ENCODE measurements at regions not wholly inside any gene's neighbourhood (a gene's known extent, or its start where the extent isn't known, plus 50 kb on each side); places are given as distances from the start of the nearest gene placed in this dataset.
A peak's percentile ranks its signal among the peaks of the same experiment; 100 is the strongest.

- H3K9me3 ChIP-seq (ENCODE audit: control insufficient read depth in 3 of 3, low read length in 3 of 3) = no peaks in the 10 kb centered on the region
- H3K4me1 ChIP-seq (ENCODE audit: control insufficient read depth in 3 of 3, insufficient read depth in 3 of 3, low read length in 3 of 3) = no peaks in the 10 kb centered on the region
- H3K27me3 ChIP-seq (ENCODE audit: control insufficient read depth in 3 of 3, insufficient read depth in 3 of 3, low read length in 3 of 3) = no peaks in the 10 kb centered on the region
- no peak overlapping the region for H3K9ac ChIP-seq (ENCODE audit: low read depth in 1 of 3, low read length in 3 of 3)
- H3K36me3 ChIP-seq (ENCODE audit: control insufficient read depth in 3 of 3, insufficient read depth in 3 of 3, low read length in 3 of 3) = no peaks in the 10 kb centered on the region
- no peak overlapping the region for H3K27ac ChIP-seq (ENCODE audit: low read depth, low read length)
- H3K4me3 ChIP-seq (ENCODE audit: low read length in 3 of 3) = no peak overlapping the region
Observed at GRCh38 chr11:95485115-95485900, 254.3 kb upstream of the SESN3 start.

GRCh38 chr11:95483339-95483738 lies 252.3 kb upstream of the SESN3 start:
- no peaks in the 10 kb centered on the region for H3K27me3 ChIP-seq (ENCODE audit: control insufficient read depth in 3 of 3, insufficient read depth in 3 of 3, low read length in 3 of 3)
- no peaks in the 10 kb centered on the region for H3K9me3 ChIP-seq (ENCODE audit: control insufficient read depth in 3 of 3, low read length in 3 of 3)
- no peak overlapping the region for H3K27ac ChIP-seq (ENCODE audit: low read depth, low read length)
- no peak overlapping the region for H3K4me3 ChIP-seq (ENCODE audit: low read length in 3 of 3)
- no peak overlapping the region for H3K9ac ChIP-seq (ENCODE audit: low read depth in 1 of 3, low read length in 3 of 3)
- H3K36me3 ChIP-seq (ENCODE audit: control insufficient read depth in 3 of 3, insufficient read depth in 3 of 3, low read length in 3 of 3) = no peaks in the 10 kb centered on the region
- H3K4me1 ChIP-seq (ENCODE audit: control insufficient read depth in 3 of 3, insufficient read depth in 3 of 3, low read length in 3 of 3) = no peaks in the 10 kb centered on the region

GRCh38 chr11:95478003-95478402 lies 247.0 kb upstream of the SESN3 start:
- Histone ChIP-seq H3K9me3 (ENCODE audit: control insufficient read depth in 3 of 3, low read length in 3 of 3) (no peaks in the 10 kb centered on the region), H3K36me3 (ENCODE audit: control insufficient read depth in 3 of 3, insufficient read depth in 3 of 3, low read length in 3 of 3) (no peaks in the 10 kb centered on the region), H3K27ac (ENCODE audit: low read depth, low read length) (no peak overlapping the region), H3K4me1 (ENCODE audit: control insufficient read depth in 3 of 3, insufficient read depth in 3 of 3, low read length in 3 of 3) (no peaks in the 10 kb centered on the region), H3K4me3 (ENCODE audit: low read length in 3 of 3) (no peak overlapping the region), H3K27me3 (ENCODE audit: control insufficient read depth in 3 of 3, insufficient read depth in 3 of 3, low read length in 3 of 3) (no peaks in the 10 kb centered on the region), H3K9ac (ENCODE audit: low read depth in 1 of 3, low read length in 3 of 3) (no peak overlapping the region)

GRCh38 chr11:95469258-95469657 lies 238.3 kb upstream of the SESN3 start:
- Histone ChIP-seq H3K9ac (ENCODE audit: low read depth in 1 of 3, low read length in 3 of 3) (no peak overlapping the region), H3K36me3 (ENCODE audit: control insufficient read depth in 3 of 3, insufficient read depth in 3 of 3, low read length in 3 of 3) (no peaks in the 10 kb centered on the region), H3K4me3 (ENCODE audit: low read length in 3 of 3) (no peak overlapping the region), H3K27ac (ENCODE audit: low read depth, low read length) (no peak overlapping the region), H3K4me1 (ENCODE audit: control insufficient read depth in 3 of 3, insufficient read depth in 3 of 3, low read length in 3 of 3) (no peaks in the 10 kb centered on the region), H3K27me3 (ENCODE audit: control insufficient read depth in 3 of 3, insufficient read depth in 3 of 3, low read length in 3 of 3) (no peaks in the 10 kb centered on the region), H3K9me3 (ENCODE audit: control insufficient read depth in 3 of 3, low read length in 3 of 3) (no peaks in the 10 kb centered on the region)

DNA sequence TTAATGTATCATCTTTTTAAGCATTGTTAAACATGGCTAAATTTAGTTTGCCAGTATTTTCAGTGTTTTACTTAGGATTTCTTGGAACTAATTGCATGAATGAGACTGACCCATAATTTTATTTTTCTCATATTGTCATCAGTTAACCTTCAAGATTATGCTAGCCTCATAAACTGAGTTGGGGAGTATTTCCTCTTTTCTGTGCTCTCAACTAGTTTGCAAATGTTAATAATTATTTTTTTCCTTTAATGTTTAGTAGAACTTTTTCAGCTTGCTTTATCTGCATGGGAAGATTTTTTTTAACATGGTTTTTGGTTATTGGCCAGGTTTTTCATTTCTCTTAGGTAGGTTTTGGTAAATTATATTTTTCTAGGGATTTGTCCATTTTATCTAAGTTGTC lies 235.4 kb upstream of the SESN3 start:
- Histone ChIP-seq H3K9me3 (ENCODE audit: control insufficient read depth in 3 of 3, low read length in 3 of 3) (no peaks in the 10 kb centered on the region), H3K4me3 (ENCODE audit: low read length in 3 of 3) (no peak overlapping the region), H3K36me3 (ENCODE audit: control insufficient read depth in 3 of 3, insufficient read depth in 3 of 3, low read length in 3 of 3) (no peaks in the 10 kb centered on the region), H3K27ac (ENCODE audit: low read depth, low read length) (no peak overlapping the region), H3K4me1 (ENCODE audit: control insufficient read depth in 3 of 3, insufficient read depth in 3 of 3, low read length in 3 of 3) (no peaks in the 10 kb centered on the region), H3K27me3 (ENCODE audit: control insufficient read depth in 3 of 3, insufficient read depth in 3 of 3, low read length in 3 of 3) (no peaks in the 10 kb centered on the region), H3K9ac (ENCODE audit: low read depth in 1 of 3, low read length in 3 of 3) (no peak overlapping the region)

DNA sequence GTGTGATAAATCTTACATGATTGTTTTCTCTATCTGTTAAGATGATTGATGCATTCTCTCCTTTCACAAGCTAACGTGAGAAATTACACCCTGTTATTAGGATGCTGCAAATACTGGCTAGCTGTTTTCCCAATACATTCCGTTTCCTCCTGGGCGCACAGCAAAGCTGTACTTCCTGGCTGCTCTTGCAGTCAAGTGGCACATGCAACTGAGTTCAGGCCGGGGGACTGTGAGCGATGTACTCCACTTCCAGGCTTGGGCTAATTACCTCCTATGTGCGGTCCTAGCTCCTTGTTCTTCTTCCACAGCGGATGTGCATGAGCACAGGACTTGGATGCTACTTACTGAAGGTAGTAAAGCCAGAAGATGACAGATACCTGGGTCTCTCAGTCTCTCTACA lies 234.9 kb upstream of the SESN3 start:
- Histone ChIP-seq H3K4me3 (ENCODE audit: low read length in 3 of 3) (no peak overlapping the region), H3K4me1 (ENCODE audit: control insufficient read depth in 3 of 3, insufficient read depth in 3 of 3, low read length in 3 of 3) (no peaks in the 10 kb centered on the region), H3K27me3 (ENCODE audit: control insufficient read depth in 3 of 3, insufficient read depth in 3 of 3, low read length in 3 of 3) (no peaks in the 10 kb centered on the region), H3K9ac (ENCODE audit: low read depth in 1 of 3, low read length in 3 of 3) (no peak overlapping the region), H3K36me3 (ENCODE audit: control insufficient read depth in 3 of 3, insufficient read depth in 3 of 3, low read length in 3 of 3) (no peaks in the 10 kb centered on the region), H3K27ac (ENCODE audit: low read depth, low read length) (no peak overlapping the region), H3K9me3 (ENCODE audit: control insufficient read depth in 3 of 3, low read length in 3 of 3) (no peaks in the 10 kb centered on the region)

DNA sequence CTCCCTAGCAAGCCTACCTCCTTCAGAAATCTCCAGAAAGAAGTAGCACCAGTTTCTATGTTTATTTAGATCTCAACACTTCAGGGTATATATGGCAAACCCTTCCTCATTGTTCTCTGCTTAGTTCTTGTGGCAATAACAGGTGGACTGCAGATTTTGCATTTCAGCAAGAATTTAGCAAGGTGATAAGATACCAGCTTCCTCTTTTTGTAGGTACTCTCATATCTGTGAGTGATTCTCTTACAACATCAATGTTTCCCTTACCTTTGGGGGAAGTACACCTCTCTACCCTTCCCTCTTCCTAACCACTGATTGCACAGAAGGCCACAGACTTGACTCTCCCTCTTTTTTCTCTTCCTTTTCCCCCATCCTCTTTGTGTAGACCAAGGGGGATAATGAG lies 230.9 kb upstream of the SESN3 start:
- Histone ChIP-seq H3K36me3 (ENCODE audit: control insufficient read depth in 3 of 3, insufficient read depth in 3 of 3, low read length in 3 of 3) (no peaks in the 10 kb centered on the region), H3K9me3 (ENCODE audit: control insufficient read depth in 3 of 3, low read length in 3 of 3) (no peaks in the 10 kb centered on the region), H3K4me1 (ENCODE audit: control insufficient read depth in 3 of 3, insufficient read depth in 3 of 3, low read length in 3 of 3) (peaks cover 0 to 7% (median 2%) of the 10 kb centered on the region in 3 donors), H3K9ac (ENCODE audit: low read depth in 1 of 3, low read length in 3 of 3) (no peak overlapping the region), H3K27me3 (ENCODE audit: control insufficient read depth in 3 of 3, insufficient read depth in 3 of 3, low read length in 3 of 3) (no peaks in the 10 kb centered on the region), H3K4me3 (ENCODE audit: low read length in 3 of 3) (no peak overlapping the region), H3K27ac (ENCODE audit: low read depth, low read length) (no peak overlapping the region)

DNA sequence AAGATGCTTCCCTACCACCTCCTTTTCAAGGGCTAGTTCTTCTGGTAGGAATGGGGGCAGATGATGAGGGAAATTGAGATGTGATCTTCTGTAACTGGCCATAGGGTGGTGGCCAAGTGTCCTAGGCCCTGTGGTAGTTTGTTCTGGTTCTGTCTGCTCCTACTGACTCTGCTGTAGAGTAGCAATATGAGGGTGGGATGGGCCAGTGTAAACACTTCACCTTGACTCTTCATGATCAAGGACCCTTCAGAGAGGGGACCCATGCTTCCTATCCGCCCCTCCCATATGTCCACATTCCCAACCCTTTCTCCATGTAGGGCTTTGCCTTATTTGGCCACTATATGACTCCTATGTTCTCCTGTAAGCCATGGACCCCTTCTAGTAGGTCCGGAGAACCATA lies 230.3 kb upstream of the SESN3 start:
- H3K9ac ChIP-seq (ENCODE audit: low read depth in 1 of 3, low read length in 3 of 3) = no peak overlapping the region
- H3K36me3 ChIP-seq (ENCODE audit: control insufficient read depth in 3 of 3, insufficient read depth in 3 of 3, low read length in 3 of 3) = no peaks in the 10 kb centered on the region
- H3K27me3 ChIP-seq (ENCODE audit: control insufficient read depth in 3 of 3, insufficient read depth in 3 of 3, low read length in 3 of 3) = no peaks in the 10 kb centered on the region
- H3K9me3 ChIP-seq (ENCODE audit: control insufficient read depth in 3 of 3, low read length in 3 of 3) = no peaks in the 10 kb centered on the region
- H3K4me3 ChIP-seq (ENCODE audit: low read length in 3 of 3) = no peak overlapping the region
- no peak overlapping the region for H3K27ac ChIP-seq (ENCODE audit: low read depth, low read length)
- peaks cover 0 to 7% (median 2%) of the 10 kb centered on the region in 3 donors for H3K4me1 ChIP-seq (ENCODE audit: control insufficient read depth in 3 of 3, insufficient read depth in 3 of 3, low read length in 3 of 3)

- Histone ChIP-seq H3K9ac (ENCODE audit: low read depth in 1 of 3, low read length in 3 of 3) (no peak overlapping the region), H3K9me3 (ENCODE audit: control insufficient read depth in 3 of 3, low read length in 3 of 3) (no peaks in the 10 kb centered on the region), H3K27me3 (ENCODE audit: control insufficient read depth in 3 of 3, insufficient read depth in 3 of 3, low read length in 3 of 3) (no peaks in the 10 kb centered on the region), H3K4me3 (ENCODE audit: low read length in 3 of 3) (peak overlapping the region in 1 of 3 donors; percentile 11), H3K27ac (ENCODE audit: low read depth, low read length) (peak overlapping the region; percentile 15), H3K36me3 (ENCODE audit: control insufficient read depth in 3 of 3, insufficient read depth in 3 of 3, low read length in 3 of 3) (no peaks in the 10 kb centered on the region), H3K4me1 (ENCODE audit: control insufficient read depth in 3 of 3, insufficient read depth in 3 of 3, low read length in 3 of 3) (peaks cover 0 to 7% (median 2%) of the 10 kb centered on the region in 3 donors)
Observed at GRCh38 chr11:95459291-95460042, 228.5 kb upstream of the SESN3 start.

- Histone ChIP-seq H3K9ac (ENCODE audit: low read depth in 1 of 3, low read length in 3 of 3) (no peak overlapping the region), H3K27ac (ENCODE audit: low read depth, low read length) (no peak overlapping the region), H3K4me3 (ENCODE audit: low read length in 3 of 3) (no peak overlapping the region), H3K27me3 (ENCODE audit: control insufficient read depth in 3 of 3, insufficient read depth in 3 of 3, low read length in 3 of 3) (no peaks in the 10 kb centered on the region), H3K4me1 (ENCODE audit: control insufficient read depth in 3 of 3, insufficient read depth in 3 of 3, low read length in 3 of 3) (peaks cover 0 to 7% (median 2%) of the 10 kb centered on the region in 3 donors), H3K36me3 (ENCODE audit: control insufficient read depth in 3 of 3, insufficient read depth in 3 of 3, low read length in 3 of 3) (no peaks in the 10 kb centered on the region), H3K9me3 (ENCODE audit: control insufficient read depth in 3 of 3, low read length in 3 of 3) (no peaks in the 10 kb centered on the region)
Observed at GRCh38 chr11:95456714-95457491, 225.9 kb upstream of the SESN3 start.
